Gastrocnemius medialis (tissue), 4 donors: ENCODE measurements at regions not wholly inside any gene's neighbourhood (a gene's known extent, or its start where the extent isn't known, plus 50 kb on each side); places are given as distances from the start of the nearest gene placed in this dataset.

ENCODE experiments used
- POLR2A ChIP-seq, 2 donors: fragments of 450-650 bp; IDR thresholded peaks; one replicate each; pipeline ENCODE4 v1.6.1; 2017; ENCODE audit warnings: antibody characterized with exemption in 2 of 2, mild to moderate bottlenecking in 2 of 2, moderate library complexity in 2 of 2
- TF ChIP-seq, protein P1 (sequence below), 5 experiments: fragments of 450-650 bp in 3 of 5; fragments of 200-600 bp in 2 of 5; sonication (generic) in 2 of 5; IDR thresholded peaks in 4 of 5; conservative IDR thresholded peaks in 1 of 5; 1 replicate in 4 of 5; 2 replicates in 1 of 5; pipeline ENCODE4 v1.5.1; 2016 to 2019; ENCODE audit warnings: antibody characterized with exemption in 5 of 5, mild to moderate bottlenecking in 3 of 5, moderate library complexity in 3 of 5

DNA sequence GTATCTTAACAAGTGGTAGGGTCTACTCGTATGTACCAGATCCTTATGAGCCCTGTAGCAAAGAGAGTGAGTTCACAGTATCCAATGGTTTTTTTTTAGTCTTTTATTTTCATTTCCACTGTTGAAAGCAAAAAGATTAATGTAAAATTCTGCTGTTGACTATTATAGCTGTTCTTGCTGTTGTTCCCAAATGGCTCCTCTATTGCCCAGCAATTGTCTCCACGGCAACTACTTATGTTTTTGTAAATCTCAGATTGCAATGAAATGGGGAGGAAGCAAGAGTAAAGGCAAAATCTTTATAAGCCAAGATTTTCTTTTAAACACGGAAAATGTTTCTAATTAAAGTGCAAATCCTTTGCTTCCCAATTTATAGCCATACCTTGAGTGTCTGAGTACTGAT is 406.1 kb downstream of the EPM2A start:
- no peak for TF ChIP-seq POLR2A (IDR thresholded peaks at IDR 0.05)
- TF ChIP-seq, protein P1, sequence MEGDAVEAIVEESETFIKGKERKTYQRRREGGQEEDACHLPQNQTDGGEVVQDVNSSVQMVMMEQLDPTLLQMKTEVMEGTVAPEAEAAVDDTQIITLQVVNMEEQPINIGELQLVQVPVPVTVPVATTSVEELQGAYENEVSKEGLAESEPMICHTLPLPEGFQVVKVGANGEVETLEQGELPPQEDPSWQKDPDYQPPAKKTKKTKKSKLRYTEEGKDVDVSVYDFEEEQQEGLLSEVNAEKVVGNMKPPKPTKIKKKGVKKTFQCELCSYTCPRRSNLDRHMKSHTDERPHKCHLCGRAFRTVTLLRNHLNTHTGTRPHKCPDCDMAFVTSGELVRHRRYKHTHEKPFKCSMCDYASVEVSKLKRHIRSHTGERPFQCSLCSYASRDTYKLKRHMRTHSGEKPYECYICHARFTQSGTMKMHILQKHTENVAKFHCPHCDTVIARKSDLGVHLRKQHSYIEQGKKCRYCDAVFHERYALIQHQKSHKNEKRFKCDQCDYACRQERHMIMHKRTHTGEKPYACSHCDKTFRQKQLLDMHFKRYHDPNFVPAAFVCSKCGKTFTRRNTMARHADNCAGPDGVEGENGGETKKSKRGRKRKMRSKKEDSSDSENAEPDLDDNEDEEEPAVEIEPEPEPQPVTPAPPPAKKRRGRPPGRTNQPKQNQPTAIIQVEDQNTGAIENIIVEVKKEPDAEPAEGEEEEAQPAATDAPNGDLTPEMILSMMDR (IDR thresholded peaks at IDR 0.05 in 4 of 5, conservative IDR thresholded peaks at IDR 0.05 in 1 of 5): no peak
